Left renal pelvis (tissue), 4 donors: ENCODE measurements at regions not wholly inside any gene's neighbourhood (a gene's known extent, or its start where the extent isn't known, plus 50 kb on each side); places are given as distances from the start of the nearest gene placed in this dataset.
"Not testable (repeated sequence)": the region's sequence is repeated elsewhere in the genome, so short reads cannot be mapped to it uniquely, and the experiment has no call there.

Experiments used
- DNase-seq, 4 donors: peaks; one replicate each; pipeline ENCODE4 v3.0.0-alpha.2; 2013; ENCODE audit warnings: low read depth in 4 of 4, low spot score in 3 of 4

DNA sequence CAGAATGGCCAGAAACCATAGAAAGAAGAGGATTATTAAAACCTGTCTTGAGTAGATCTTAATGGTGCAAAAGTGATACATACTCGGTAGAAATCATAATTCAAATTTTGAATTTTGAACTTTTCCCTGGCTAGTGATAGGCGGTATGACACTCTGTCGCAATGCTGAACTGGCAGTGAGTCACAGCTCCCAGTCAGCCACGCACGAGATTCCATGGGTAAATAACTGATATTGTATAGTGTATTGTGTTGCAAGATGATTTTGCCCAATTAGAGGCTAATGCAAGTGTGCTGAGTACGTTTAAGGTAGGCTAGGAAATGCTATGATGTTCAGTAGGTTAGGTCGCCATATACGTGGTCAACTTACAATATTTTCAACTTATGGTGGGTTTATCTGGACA, 207.0 kb downstream of the SIPA1L2 start:
- DNase-seq: no peak

DNA sequence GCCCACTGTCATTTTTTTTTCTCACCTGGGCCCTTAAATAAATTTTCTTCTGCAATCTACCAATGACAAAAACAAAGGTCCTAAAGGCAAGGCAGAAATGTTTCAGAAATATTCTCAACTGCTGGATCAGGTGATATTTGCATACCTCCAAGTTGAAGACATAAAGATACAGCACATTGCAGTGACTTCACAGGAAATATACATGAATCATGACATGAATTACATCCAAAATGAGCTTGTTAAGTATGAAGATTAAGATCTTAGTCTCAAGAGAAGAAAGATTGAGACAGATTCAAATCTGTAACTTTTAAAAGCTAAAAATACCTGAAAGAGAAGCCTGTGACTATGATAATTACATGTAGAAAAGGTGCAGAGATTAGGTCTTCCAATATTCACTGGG, 207.8 kb downstream of the SIPA1L2 start:
- DNase-seq: no peak

DNA sequence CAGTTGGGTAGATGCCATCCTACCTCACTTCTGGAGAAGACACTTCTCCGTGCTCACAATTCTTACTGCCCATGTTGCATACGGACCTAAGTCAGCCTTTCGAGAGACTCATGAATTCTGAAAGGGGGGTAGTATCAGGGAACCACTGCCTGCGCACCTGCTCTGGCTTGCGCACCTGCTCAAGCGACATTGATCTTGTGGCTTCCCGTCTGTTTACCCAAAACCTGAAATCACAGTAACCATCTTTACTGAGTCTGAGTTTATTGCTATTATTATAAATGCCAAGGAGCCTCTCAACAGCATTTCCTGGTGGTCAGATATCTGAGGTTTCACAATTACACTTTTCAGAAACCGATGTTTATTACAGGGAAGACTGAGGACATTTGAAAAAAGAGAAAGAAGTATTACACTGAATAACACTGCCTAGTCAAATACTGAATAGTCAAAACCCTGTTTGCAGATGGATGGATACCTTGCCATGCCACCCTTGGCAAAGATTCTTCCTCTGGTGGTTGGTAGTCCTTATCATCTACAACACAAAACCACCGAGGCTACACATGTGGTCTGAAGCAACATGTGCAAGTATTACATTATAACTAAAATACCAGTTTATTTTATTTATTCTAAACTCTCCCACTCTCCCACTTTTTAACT, 208.7 kb downstream of the SIPA1L2 start:
- DNase-seq: no peak

DNA sequence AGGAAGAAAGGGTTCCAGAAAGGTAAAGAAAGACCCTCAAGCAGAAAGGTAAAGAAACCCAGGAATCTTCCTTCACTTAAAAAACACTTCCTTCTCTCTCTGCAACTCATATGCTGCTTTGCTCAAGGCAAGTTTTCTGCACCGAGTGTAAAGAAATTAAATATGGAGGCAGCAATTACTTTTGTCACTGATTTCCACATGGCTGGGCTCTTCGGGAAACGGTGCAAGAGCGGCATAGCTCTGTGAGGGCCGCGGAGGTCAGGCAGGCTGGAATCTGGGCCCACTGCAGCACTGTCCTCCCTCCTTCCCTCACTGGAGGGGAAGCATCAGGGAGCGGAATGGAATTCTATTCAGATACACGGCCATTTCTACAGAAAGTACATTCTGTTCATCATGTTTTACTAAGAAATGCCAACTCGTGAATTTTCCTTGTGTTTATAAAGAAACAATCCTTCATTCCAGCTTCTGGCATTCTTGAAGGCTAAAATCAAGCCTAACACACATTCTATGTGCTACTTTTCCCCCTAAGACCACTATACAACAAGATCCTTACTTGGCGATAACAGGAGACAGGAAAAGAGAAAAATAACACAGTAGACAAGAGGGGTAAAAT, 212.2 kb downstream of the SIPA1L2 start:
- DNase-seq: no peak

DNA sequence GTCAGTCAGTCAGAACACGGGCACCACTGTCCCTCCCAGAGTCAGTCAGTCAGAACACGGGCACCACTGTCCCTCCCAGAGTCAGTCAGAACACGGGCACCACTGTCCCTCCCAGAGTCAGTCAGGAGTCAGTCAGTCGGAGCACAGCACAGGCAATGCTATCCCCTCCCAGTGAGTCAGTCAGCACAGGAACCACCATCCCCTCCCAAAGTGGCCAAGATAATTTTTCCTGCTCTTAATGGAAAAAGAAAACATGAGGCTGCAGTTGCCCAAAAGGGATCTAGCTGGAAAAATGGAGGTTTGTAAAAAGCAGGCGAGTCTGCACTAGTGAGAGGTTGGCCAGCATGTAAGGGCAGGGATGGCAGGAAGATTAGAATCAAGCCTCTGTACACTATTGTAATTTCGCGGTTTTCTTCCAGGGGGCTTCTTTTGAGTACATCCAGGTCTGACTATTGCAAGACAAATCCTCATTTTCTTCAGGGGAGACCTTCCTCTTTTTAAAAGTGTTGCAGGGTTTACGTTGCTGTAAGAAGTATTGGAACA, 213.8 kb downstream of the SIPA1L2 start:
- no peak for DNase-seq

DNA sequence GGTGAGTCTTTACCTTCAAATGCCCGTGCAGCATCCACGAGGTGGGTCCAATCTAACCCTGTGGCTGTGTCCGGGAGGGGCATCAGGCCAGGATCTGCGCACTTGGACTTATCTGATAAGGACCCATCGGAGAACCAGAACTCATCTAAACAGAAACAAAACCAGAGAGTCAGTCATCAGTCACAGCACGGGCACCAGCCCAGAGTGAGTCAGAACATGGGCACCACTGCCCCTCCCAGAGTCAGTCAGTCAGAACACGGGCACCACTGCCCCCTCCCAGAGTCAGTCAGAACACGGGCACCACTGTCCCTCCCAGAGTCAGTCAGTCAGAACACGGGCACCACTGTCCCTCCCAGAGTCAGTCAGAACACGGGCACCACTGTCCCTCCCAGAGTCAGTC, 214.5 kb downstream of the SIPA1L2 start:
- DNase-seq: not testable (repeated sequence)

DNA sequence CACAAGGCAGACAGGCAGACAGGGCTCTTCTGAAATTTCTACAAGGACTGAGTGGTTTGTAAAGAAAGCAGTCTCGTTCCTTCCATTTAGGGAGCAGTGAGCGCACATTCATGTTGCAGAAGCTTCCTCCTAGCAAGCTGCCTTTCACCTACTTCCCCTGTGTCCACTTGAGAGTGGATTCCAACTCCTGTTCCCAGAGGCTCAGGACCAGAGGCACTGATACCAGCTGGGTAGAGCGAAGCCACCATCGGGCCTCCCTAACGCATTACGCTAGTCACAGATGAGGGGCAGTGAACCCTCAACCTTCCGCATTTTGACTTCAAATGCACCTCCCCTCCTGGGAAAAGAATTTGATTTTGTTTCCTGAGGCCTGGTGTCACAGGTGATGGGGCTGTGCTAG, 215.8 kb downstream of the SIPA1L2 start:
- DNase-seq: no peak

DNA sequence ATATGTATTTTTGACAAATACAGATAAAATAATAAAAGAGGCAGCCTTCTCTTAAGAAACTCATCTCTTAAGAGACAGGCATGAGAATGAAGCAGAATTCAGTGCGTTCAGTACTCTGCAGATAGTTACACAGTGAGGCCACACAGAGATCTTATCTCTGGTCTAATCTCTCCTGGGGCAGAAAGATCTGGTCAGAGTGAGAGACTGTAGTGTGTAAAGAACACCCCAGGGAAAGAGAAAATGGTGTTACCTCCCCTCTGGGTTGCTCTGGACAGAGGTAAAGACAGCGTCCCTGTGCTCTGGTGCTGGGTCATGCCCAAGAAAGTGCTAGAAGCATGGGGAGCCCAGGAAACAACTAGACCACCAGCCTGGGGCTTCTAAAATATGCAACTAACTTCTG, 216.3 kb downstream of the SIPA1L2 start:
- DNase-seq: no peak

DNA sequence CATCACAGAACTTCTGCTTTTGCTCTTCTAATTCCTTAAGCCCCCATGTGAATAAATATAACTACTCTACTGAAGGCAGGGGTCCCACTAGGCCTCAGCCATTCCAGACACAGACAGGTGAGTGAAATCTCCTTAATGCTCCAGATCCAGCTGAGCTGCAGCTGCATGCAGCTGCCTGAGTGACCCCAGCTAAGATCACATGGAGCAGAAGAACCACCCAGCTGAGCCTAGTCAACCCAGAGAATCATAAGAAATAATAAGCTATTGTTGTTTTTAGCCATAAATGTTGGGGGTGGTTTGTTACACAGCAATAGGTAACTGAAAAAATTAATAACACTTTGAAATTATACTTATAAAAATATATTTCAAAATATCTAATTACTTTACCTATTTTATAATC, 220.3 kb downstream of the SIPA1L2 start:
- no peak for DNase-seq

DNA sequence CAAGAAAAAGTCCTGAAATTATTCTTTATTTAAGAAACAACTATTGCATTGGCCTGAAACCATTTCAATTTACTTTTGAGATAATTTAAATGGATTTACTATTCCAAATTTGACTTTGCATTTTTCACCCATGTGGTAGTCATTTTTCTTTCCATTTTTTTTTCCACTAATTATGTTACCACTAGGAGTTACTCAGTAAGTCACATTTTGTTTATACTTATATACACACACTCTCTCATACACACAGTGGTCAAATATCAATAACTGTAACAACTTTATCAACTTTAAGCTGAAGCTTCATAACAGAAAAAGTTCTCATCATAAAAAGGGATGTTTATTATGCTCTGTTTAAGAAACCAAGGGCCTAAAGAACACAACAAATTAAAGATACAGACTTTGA, 222.8 kb downstream of the SIPA1L2 start:
- DNase-seq: no peak

DNA sequence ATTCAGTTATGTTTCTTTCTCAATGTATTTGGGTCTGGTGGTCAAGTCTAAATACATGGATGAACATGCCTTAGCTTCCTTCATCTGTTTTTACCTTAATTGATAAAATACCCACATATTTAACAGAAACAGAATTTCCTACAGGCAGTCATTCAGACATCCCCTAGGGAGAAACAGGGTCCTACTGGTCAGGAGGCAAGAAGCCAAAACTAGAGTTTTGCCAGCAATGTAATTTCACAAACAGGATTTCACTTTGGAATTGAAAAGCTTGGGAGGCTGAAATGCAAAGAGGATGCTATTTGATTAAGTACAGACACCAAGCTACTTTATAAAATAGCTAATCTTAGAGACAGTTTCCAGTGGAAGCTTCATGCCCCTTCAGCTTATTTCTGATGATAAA, 224.2 kb downstream of the SIPA1L2 start:
- DNase-seq: no peak

DNA sequence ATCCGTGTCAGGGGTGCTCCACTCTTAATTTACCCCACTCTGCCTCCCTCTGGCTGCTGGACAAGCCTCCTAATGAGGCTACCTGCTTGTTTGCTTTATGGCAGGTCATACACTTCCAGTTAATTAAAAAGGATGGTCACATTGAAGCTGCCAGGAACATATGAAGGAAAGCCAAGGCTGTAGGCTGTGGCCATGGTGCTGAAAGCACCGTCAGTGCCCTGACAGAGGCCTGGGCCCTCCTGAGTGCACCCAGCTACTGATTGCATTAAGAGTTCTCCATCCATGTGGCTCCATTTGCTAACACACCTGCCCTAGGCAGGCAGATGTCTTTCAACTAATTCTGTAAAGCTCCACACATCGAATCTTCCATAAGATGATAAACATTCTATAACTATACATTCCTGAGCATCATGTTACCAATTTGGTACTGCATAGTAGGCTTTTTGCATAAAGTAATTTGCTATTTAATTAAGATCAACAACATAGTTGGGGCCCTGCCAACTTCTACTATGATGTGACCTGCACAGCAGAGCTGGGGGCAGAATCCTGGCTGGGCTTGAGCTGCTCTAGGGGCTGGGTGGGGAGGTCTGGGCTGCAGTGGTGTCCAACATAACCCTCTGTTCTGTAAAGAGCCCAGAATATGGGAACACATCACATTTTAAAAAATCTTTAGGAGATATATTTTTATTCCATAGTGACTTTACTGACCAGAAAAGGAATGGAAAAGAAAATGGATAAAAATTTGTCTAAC, 224.8 kb downstream of the SIPA1L2 start:
- DNase-seq: no peak

DNA sequence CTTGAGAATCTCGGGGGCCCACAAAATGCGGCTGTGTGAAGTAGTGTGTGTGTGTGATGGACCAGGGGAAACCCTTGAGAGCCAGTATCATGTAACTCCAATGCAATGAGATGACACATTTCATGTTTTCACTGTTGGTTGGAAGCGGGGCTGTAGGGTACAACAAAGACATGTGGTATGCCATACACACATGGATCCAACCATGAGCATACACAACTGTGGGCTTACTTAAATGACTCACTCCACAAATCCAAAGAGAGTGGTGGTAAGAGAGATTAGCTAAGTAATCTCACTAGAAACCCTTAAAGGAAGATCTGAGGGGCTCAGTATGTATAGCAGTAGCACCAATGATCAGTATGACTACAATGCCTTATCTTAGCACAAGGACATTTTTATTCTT, 225.7 kb downstream of the SIPA1L2 start:
- DNase-seq: no peak

DNA sequence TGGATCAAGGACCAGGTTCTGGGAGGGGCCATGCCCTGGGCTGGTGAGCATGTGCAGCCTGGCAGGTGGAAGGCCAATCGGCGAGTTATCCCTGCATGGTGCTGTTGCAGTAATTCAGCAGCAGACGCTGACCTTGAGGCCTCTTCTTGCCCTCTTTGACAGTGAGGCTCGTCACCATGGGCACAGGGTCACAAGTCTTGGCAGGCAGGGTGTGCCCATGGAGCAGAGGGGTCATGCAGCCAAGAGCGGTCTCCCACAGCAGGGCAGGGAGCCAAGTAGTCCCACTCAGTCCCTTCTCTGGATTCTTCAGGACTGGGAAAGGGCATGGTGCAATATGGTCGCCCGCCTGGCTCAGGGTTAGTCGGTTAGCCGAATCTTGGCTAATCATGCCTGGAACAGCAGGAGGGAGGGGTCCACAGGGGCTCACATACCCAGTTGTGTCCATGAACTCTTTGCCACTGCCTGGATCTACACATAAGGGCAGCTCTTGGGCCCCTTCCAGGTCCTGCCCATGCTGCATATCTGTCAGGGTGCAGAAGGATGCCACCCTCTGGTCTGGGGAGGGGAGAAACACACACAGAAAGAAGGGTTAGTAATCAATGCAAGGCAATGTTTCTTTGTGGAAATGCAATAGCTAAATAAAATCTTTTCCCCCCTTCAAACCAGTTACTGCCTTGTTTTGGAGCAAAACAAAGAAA, 226.8 kb downstream of the SIPA1L2 start:
- DNase-seq: no peak

DNA sequence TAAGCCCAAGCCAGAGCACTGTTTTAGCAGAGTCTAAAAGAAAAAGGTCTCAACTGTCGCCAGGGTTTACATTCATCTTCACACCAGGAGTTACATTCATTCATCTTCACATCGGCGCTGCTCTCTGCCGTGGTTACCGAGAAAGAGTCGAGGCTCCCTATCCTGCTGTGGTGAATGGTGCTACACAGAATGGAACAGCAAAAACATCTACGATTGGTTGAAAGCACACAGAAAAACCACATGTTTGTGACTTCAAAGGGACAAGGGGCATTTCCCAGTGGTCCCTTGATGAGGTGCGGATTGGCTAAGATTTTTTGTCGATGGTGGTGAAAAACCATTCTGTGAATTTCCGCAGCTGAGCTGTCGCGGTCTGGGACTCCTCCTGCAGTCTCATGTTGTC, 231.1 kb downstream of the SIPA1L2 start:
- DNase-seq: no peak

DNA sequence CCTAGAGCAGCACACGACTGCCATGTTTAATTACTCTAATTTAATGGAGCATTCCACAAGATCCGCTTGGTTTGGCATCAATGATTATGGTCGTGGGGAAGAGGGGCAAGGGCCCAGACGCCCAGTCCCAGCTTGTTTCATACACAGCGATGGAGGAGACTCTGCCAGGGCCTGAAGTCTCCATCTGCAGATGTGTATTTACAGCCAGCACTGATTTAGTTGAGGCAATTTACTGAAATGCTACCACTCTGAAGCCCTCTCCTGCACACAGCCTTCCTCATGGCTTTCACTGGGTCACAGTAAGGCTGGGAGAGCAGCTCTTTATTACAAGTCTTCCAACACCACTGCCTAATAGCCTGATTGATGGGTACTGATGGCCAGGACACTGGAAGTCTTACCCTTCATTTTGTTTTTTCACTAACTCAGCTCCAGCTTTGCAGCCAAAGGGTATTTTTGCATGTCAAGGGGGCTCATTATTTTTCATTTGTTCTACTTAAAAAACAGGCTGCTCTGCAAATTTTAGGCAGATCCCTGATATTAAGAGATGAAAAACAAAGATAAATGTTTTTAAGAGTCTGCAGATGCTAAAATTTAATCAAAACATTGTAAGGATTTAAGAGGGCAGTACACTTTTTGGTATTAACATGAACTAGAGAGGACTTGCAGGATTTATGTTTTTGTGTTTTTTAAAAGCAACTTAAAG, 236.3 kb downstream of the SIPA1L2 start:
- DNase-seq: no peak

DNA sequence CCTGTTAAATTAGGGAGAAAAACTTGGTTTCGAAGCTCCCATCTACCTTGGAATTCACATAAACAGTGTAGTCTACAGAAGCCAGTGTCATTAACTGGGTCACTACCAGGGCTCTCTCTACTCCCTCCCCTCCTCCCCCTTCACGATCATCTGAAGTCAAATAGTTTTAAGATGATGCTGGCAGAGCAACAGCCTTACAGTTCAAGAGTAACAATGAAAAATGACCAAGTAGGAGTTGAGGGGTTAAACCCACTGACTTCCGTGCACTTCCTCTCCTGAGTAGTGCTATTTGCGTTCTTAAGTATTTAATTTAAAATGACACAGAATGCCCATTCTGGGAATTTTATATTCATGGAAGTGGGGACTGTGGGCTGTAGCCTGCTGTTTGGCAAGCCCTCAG, 236.9 kb downstream of the SIPA1L2 start:
- DNase-seq: no peak

DNA sequence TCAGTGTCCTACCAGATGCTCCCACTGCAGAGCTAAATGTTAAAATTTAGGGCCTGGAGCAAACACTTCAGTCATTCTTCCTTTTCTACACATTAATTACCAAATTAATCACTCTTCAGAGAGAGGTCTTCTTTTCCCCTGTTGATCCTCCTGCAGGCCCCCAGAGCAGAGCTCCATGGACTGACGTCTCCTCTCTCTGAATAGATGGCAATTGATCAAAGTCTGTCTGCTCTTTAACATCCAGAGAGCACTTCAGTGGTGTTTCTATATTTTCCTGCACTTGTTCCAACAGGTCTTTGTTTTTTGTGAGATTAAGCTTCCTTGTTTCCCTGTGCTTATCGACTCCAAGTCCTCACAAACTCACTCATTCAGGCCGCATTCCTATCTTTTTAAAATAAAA, 239.3 kb downstream of the SIPA1L2 start:
- no peak for DNase-seq

DNA sequence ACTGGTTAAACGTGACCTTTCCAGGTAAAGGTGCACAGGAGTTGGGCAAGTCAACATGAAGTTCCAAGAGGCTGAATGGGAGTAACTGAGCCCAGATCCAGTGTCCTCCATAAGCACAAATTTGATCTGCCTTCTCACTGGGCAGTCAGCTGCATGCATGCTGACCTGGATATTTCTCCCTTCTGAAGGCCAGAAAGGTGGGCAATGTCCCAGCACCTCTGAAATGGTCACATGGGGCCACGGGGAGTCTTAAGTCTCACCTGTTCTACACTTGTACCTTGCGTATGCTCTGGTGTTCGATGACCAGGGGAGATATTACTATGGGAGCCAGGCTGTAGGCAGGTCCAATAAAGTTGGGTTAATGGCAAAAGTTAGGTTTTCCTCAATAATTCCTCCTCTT, 240.2 kb downstream of the SIPA1L2 start:
- no peak for DNase-seq

DNA sequence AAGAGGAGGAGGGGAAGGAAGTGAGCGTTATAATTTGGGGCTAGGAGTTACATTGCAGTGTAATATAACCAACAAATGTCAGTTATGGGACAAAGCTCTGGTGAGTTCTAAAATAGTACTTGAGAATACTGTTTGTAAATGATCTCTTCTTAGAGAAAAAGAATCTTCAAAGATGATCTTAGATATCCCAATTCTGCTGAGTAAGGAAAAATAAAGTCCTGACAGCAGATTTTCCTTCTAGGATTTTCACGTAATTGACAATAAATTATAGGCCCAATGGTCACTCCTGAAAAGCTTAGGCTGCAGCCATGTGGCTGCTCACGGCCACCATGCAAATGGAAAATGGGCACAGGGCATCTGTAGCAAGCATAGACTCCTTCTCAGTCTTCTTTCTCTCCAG, 241.6 kb downstream of the SIPA1L2 start:
- DNase-seq: no peak
